H9 (cell line): ENCODE measurements at regions not wholly inside any gene's neighbourhood (a gene's known extent, or its start where the extent isn't known, plus 50 kb on each side); places are given as distances from the start of the nearest gene placed in this dataset.

Experiments
- DNase-seq: peaks from one replicate; pipeline ENCODE4 v3.0.0-alpha.2; 2017
- H2AFZ ChIP-seq: one replicate; pipeline ENCODE4 v1.6.1; 2013; ENCODE audit warnings: mild to moderate bottlenecking, low read length, control low read depth, moderate library complexity
- H2AK5ac ChIP-seq: 2 replicates; pipeline ENCODE4 v1.6.1; 2013; ENCODE audit warnings: low read length, control low read depth, mixed read lengths; ENCODE audit not compliant: insufficient read length
- H2BK120ac ChIP-seq: one replicate; pipeline ENCODE4 v1.6.1; 2013; ENCODE audit warnings: low read depth, mild to moderate bottlenecking, low read length, control low read depth, inconsistent platforms; ENCODE audit not compliant: poor library complexity, severe bottlenecking
- H2BK12ac ChIP-seq: 2 replicates; pipeline ENCODE4 v1.6.1; 2013; ENCODE audit warnings: low read length, control low read depth, mixed read lengths, low read depth; ENCODE audit not compliant: insufficient read length
- H2BK15ac ChIP-seq: 2 replicates; pipeline ENCODE4 v1.6.1; 2013; ENCODE audit warnings: low read depth, low read length, control low read depth
- H2BK20ac ChIP-seq: one replicate; pipeline ENCODE4 v1.6.1; 2013; ENCODE audit warnings: low read depth, mild to moderate bottlenecking, low read length, control low read depth, inconsistent platforms; ENCODE audit not compliant: poor library complexity, severe bottlenecking
- H2BK5ac ChIP-seq: 2 replicates; pipeline ENCODE4 v1.6.1; 2013; ENCODE audit warnings: low read length, control low read depth, mixed read lengths; ENCODE audit not compliant: insufficient read length
- H3K14ac ChIP-seq: 2 replicates; pipeline ENCODE4 v1.6.1; 2013; ENCODE audit warnings: low read length, control low read depth; ENCODE audit not compliant: insufficient read depth
- H3K18ac ChIP-seq: 2 replicates; pipeline ENCODE4 v1.6.1; 2013; ENCODE audit warnings: low read depth, mild to moderate bottlenecking, mixed read lengths, low read length, control low read depth; ENCODE audit not compliant: insufficient read length
- H3K23ac ChIP-seq: 2 replicates; pipeline ENCODE4 v1.6.1; 2013; ENCODE audit warnings: low read length, control low read depth, mixed read lengths, low read depth; ENCODE audit not compliant: insufficient read length
- H3K23me2 ChIP-seq: 2 replicates; pipeline ENCODE4 v1.6.1; 2013; ENCODE audit warnings: low read depth, mild to moderate bottlenecking, mixed read lengths, low read length, control low read depth; ENCODE audit not compliant: insufficient read length, poor library complexity, severe bottlenecking
- H3K27ac ChIP-seq: 2 replicates; pipeline ENCODE4 v1.5.1; 2013; ENCODE audit warnings: low read length, control low read depth, mixed read lengths, low read depth; ENCODE audit not compliant: insufficient read length
- H3K27me3 ChIP-seq: 2 replicates; pipeline ENCODE4 v1.6.1; 2013; ENCODE audit warnings: low read length, control low read depth, inconsistent platforms; ENCODE audit not compliant: insufficient read depth
- H3K4ac ChIP-seq: 2 replicates; pipeline ENCODE4 v1.6.1; 2013; ENCODE audit warnings: low read depth, mild to moderate bottlenecking, control low read depth, inconsistent platforms, low read length, moderate library complexity
- H3K4me1 ChIP-seq: 2 replicates; pipeline ENCODE4 v1.6.1; 2013; ENCODE audit warnings: low read length, control low read depth, inconsistent platforms; ENCODE audit not compliant: insufficient read depth
- H3K4me2 ChIP-seq: 2 replicates; pipeline ENCODE4 v1.6.1; 2013; ENCODE audit warnings: low read length, control low read depth, mixed read lengths; ENCODE audit not compliant: insufficient read length, insufficient read depth
- H3K56ac ChIP-seq: 2 replicates; pipeline ENCODE4 v1.6.1; 2013; ENCODE audit warnings: low read depth, mild to moderate bottlenecking, mixed read lengths, low read length, control low read depth; ENCODE audit not compliant: insufficient read length
- H3K79me1 ChIP-seq: 2 replicates; pipeline ENCODE4 v1.6.1; 2013; ENCODE audit warnings: low read depth, mild to moderate bottlenecking, moderate library complexity, low read length, control low read depth, inconsistent platforms; ENCODE audit not compliant: insufficient read depth, poor library complexity, severe bottlenecking
- H3K79me2 ChIP-seq: 2 replicates; pipeline ENCODE4 v1.6.1; 2013; ENCODE audit warnings: low read length, control low read depth, inconsistent platforms; ENCODE audit not compliant: insufficient read depth
- H3K9ac ChIP-seq: 2 replicates; pipeline ENCODE4 v1.6.1; 2013; ENCODE audit warnings: low read length, control low read depth, mixed read lengths; ENCODE audit not compliant: insufficient read length; ENCODE audit errors: extremely low read depth
- H3K9me3 ChIP-seq: one replicate; pipeline ENCODE4 v1.6.1; 2013; ENCODE audit warnings: low read depth, low read length, inconsistent platforms; ENCODE audit not compliant: control insufficient read depth
- H3T11ph ChIP-seq: one replicate; pipeline ENCODE4 v1.6.1; 2013; ENCODE audit warnings: mild to moderate bottlenecking, low read length, control low read depth, inconsistent platforms
- H4K20me1 ChIP-seq: one replicate; pipeline ENCODE4 v1.6.1; 2013; ENCODE audit not compliant: control insufficient read depth, insufficient read length, insufficient read depth
- H4K5ac ChIP-seq: 2 replicates; pipeline ENCODE4 v1.6.1; 2013; ENCODE audit warnings: low read depth, mild to moderate bottlenecking, mixed read lengths, low read length, control low read depth; ENCODE audit not compliant: insufficient read length
- H4K8ac ChIP-seq: replicated peaks from 2 replicates; pipeline ENCODE4 v1.6.1; 2013; ENCODE audit warnings: low read length, control low read depth, mixed read lengths, low read depth; ENCODE audit not compliant: insufficient read length
- H4K91ac ChIP-seq: 2 replicates; pipeline ENCODE4 v1.6.1; 2013; ENCODE audit warnings: low read depth, mild to moderate bottlenecking, moderate library complexity, mixed read lengths, low read length, control low read depth; ENCODE audit not compliant: insufficient read length
- H3K27ac Mint-ChIP-seq, 3 experiments: 2 replicates in 2 of 3; 3 replicates in 1 of 3; pipeline ENCODE4 v1.8.0; 2020 to 2021; ENCODE audit warnings: mixed read lengths in 3 of 3, mild to moderate bottlenecking in 1 of 3, moderate library complexity in 1 of 3
- H3K27me3 Mint-ChIP-seq: 2 replicates; pipeline ENCODE4 v1.8.0; 2021; ENCODE audit warnings: low read depth, mild to moderate bottlenecking, moderate library complexity, mixed read lengths
- H3K36me3 Mint-ChIP-seq, 3 experiments: 2 replicates in 2 of 3; 3 replicates in 1 of 3; pipeline ENCODE4 v1.8.0; 2020 to 2021; ENCODE audit warnings: low read depth in 3 of 3, mixed read lengths in 3 of 3; ENCODE audit not compliant: insufficient read depth in 1 of 3
- H3K4me1 Mint-ChIP-seq, 2 experiments: 2 replicates each; pipeline ENCODE4 v1.8.0; 2020; ENCODE audit warnings: mixed read lengths in 2 of 2
- H3K4me3 Mint-ChIP-seq, 2 experiments: 2 replicates in 1 of 2; 3 replicates in 1 of 2; pipeline ENCODE4 v1.8.0; 2020 to 2021; ENCODE audit warnings: mild to moderate bottlenecking in 2 of 2, mixed read lengths in 2 of 2, moderate library complexity in 1 of 2
- H3K9me3 Mint-ChIP-seq, 2 experiments: 2 replicates in 1 of 2; 3 replicates in 1 of 2; pipeline ENCODE4 v1.8.0; 2020; ENCODE audit warnings: mild to moderate bottlenecking in 2 of 2, mixed read lengths in 2 of 2, moderate library complexity in 1 of 2
- WGBS: extraction: QIAGEN DNeasy Blood & Tissue Kit; methylation state at CpG from one replicate; pipeline ENCODE4 v1.1.7; 2013; ENCODE audit warnings: missing lambda C conversion rate, low lambda C conversion rate, mixed read lengths; ENCODE audit not compliant: insufficient read length; ENCODE audit errors: extremely low coverage; 5-methylcytosine and 5-hydroxymethylcytosine counted together
- TF ChIP-seq, protein P1 (sequence below): fragments of 200-600 bp; sonication (generic); conservative IDR thresholded peaks from 3 replicates; pipeline ENCODE4 v1.8.0; 2021; ENCODE audit warnings: antibody characterized with exemption, mild to moderate bottlenecking

DNA sequence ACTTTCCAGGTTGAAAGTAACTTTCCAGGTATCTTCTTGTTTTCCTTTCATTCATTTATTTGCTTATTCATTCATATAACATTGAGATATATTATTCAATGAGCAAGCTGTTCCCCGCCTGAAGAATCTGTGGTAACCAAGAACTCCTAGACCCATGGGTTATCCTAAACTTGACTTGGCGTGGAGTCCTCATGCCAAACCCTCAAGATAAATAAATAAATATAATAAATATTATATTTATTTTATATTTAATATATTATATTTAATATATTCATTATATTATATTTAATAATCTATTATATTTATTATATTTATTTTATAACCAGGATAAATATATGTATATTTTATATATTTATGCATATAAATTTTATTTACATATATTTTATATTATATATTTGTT is 674.8 kb downstream of the SUCLG1 start:
- Histone ChIP-seq H2BK5ac (no peak overlapping the region), H3T11ph (no peak overlapping the region), H3K79me1 (no peaks in the 10 kb centered on the region), H3K9ac (no peak overlapping the region), H3K18ac (no peak overlapping the region), H3K27me3 (no peaks in the 10 kb centered on the region), H3K4me2 (no peak overlapping the region), H4K20me1 (no peaks in the 10 kb centered on the region), H3K9me3 (no peaks in the 10 kb centered on the region), H3K14ac (no peak overlapping the region), H3K4me1 (no peaks in the 10 kb centered on the region; the same call in 1 of the 2 replicates), H2BK15ac (no peak overlapping the region), H4K8ac (no peak overlapping the region), H3K56ac (no peak overlapping the region), H3K4ac (no peak overlapping the region), H2BK120ac (no peak overlapping the region), H2BK20ac (no peak overlapping the region), H2AK5ac (no peak overlapping the region), H3K23me2 (no peaks in the 10 kb centered on the region), H3K27ac (no peak overlapping the region), H4K5ac (no peak overlapping the region), H3K79me2 (no peaks in the 10 kb centered on the region), H2BK12ac (no peak overlapping the region), H2AFZ (no peak overlapping the region), H4K91ac (no peak overlapping the region), H3K23ac (no peak overlapping the region)
- H3K27ac Mint-ChIP-seq: no peak overlapping the region
- H3K9me3 Mint-ChIP-seq: no peaks in the 10 kb centered on the region; a peak in 1 of 5 replicates
- DNase-seq: no peak
- H3K27me3 Mint-ChIP-seq: no peaks in the 10 kb centered on the region
- WGBS: no CpG with 5 or more reads among the region's 2 CpGs
- H3K36me3 Mint-ChIP-seq: no peaks in the 10 kb centered on the region
- no peak overlapping the region for H3K4me3 Mint-ChIP-seq
- TF ChIP-seq, protein P1, sequence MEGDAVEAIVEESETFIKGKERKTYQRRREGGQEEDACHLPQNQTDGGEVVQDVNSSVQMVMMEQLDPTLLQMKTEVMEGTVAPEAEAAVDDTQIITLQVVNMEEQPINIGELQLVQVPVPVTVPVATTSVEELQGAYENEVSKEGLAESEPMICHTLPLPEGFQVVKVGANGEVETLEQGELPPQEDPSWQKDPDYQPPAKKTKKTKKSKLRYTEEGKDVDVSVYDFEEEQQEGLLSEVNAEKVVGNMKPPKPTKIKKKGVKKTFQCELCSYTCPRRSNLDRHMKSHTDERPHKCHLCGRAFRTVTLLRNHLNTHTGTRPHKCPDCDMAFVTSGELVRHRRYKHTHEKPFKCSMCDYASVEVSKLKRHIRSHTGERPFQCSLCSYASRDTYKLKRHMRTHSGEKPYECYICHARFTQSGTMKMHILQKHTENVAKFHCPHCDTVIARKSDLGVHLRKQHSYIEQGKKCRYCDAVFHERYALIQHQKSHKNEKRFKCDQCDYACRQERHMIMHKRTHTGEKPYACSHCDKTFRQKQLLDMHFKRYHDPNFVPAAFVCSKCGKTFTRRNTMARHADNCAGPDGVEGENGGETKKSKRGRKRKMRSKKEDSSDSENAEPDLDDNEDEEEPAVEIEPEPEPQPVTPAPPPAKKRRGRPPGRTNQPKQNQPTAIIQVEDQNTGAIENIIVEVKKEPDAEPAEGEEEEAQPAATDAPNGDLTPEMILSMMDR: no peak
- peaks cover 31 to 45% of the 10 kb centered on the region in 2 experiments for H3K4me1 Mint-ChIP-seq
